OCI-LY1 (cell line): ENCODE measurements at regions not wholly inside any gene's neighbourhood (a gene's known extent, or its start where the extent isn't known, plus 50 kb on each side); places are given as distances from the start of the nearest gene placed in this dataset.
"Not testable (repeated sequence)": the region's sequence is repeated elsewhere in the genome, so short reads cannot be mapped to it uniquely, and the experiment has no call there.

ENCODE experiments used
- H2AFZ ChIP-seq: fragments of 200-600 bp; sonication (generic), shearing (Covaris generic); 2 replicates; pipeline ENCODE4 v1.6.0; 2014; ENCODE audit warnings: antibody characterized with exemption, mild to moderate bottlenecking, low read length
- H3F3A ChIP-seq: fragments of 200-600 bp; sonication (generic), shearing (Covaris generic); 2 replicates; pipeline ENCODE4 v1.6.0; 2014; ENCODE audit warnings: mild to moderate bottlenecking, antibody characterized with exemption, low read length, moderate library complexity; ENCODE audit not compliant: insufficient read depth
- H3K27ac ChIP-seq: fragments of 200-600 bp; sonication (generic); 2 replicates; pipeline ENCODE4 v1.5.1; 2014; ENCODE audit warnings: low read length, mixed run types, mild to moderate bottlenecking, low read depth; ENCODE audit not compliant: poor library complexity, severe bottlenecking
- H3K27me3 ChIP-seq: fragments of 200-600 bp; sonication (generic); 2 replicates; pipeline ENCODE4 v1.6.0; 2014; ENCODE audit warnings: antibody characterized with exemption, mild to moderate bottlenecking, low read length, moderate library complexity; ENCODE audit not compliant: insufficient read depth
- H3K36me3 ChIP-seq: fragments of 200-600 bp; sonication (generic); 2 replicates; pipeline ENCODE4 v1.6.1; 2014; ENCODE audit warnings: mild to moderate bottlenecking, antibody characterized with exemption, low read length, moderate library complexity, mixed read lengths; ENCODE audit not compliant: insufficient read depth
- H3K4me1 ChIP-seq: fragments of 200-600 bp; sonication (generic); 2 replicates; pipeline ENCODE4 v1.5.1; 2014; ENCODE audit warnings: mild to moderate bottlenecking, low read length, moderate library complexity; ENCODE audit not compliant: insufficient read depth, severe bottlenecking
- H3K4me2 ChIP-seq: fragments of 200-600 bp; sonication (generic), shearing (Covaris generic); 2 replicates; pipeline ENCODE4 v1.6.1; 2014; ENCODE audit warnings: low read length
- H3K4me3 ChIP-seq: fragments of 200-600 bp; sonication (generic); 2 replicates; pipeline ENCODE4 v1.5.1; 2014; ENCODE audit warnings: low read length, low read depth, mild to moderate bottlenecking, mixed read lengths; ENCODE audit not compliant: poor library complexity, severe bottlenecking
- H3K79me2 ChIP-seq: fragments of 200-600 bp; shearing (Covaris generic); 2 replicates; pipeline ENCODE4 v1.6.1; 2016; ENCODE audit warnings: mixed run types, low read length, mixed read lengths; ENCODE audit not compliant: insufficient read depth
- H3K9ac ChIP-seq: fragments of 200-600 bp; sonication (generic), shearing (Covaris generic); 2 replicates; pipeline ENCODE4 v1.6.1; 2014; ENCODE audit warnings: mild to moderate bottlenecking, low read length, mixed read lengths
- H3K9me2 ChIP-seq: fragments of 200-600 bp; sonication (generic), shearing (Covaris generic); 2 replicates; pipeline ENCODE4 v1.6.1; 2014; ENCODE audit warnings: low read depth, mild to moderate bottlenecking, low read length, mixed read lengths
- H3K9me3 ChIP-seq: fragments of 200-600 bp; shearing (Covaris generic); 2 replicates; pipeline ENCODE4 v1.6.1; 2014; ENCODE audit warnings: low read length, mixed read lengths
- H4K20me1 ChIP-seq: fragments of 200-600 bp; sonication (generic), shearing (Covaris generic); 2 replicates; pipeline ENCODE4 v1.6.0; 2016; ENCODE audit warnings: mild to moderate bottlenecking, low read length; ENCODE audit not compliant: insufficient read depth
- CTCF ChIP-seq: fragments of 200-600 bp; sonication (generic), shearing (Covaris generic); IDR thresholded peaks from 2 replicates; pipeline ENCODE4 v1.5.1; 2017; ENCODE audit warnings: mild to moderate bottlenecking, antibody characterized with exemption, low read length, moderate library complexity, mixed read lengths

GRCh38 chrY:11156100-11156499, 1544.9 kb upstream of the USP9Y start:
- not testable (repeated sequence) for H3K27ac ChIP-seq, H3K79me2 ChIP-seq, H3K9me3 ChIP-seq, H3K4me3 ChIP-seq, H3K9me2 ChIP-seq, H3K9ac ChIP-seq, H3K4me2 ChIP-seq, H3K36me3 ChIP-seq, H3F3A ChIP-seq, H3K27me3 ChIP-seq, H2AFZ ChIP-seq, H4K20me1 ChIP-seq, H3K4me1 ChIP-seq
- peak; percentile 35; the same call in 1 of the 2 replicates for TF ChIP-seq CTCF

GRCh38 chrY:11156846-11157245, 1544.2 kb upstream of the USP9Y start:
- H2AFZ ChIP-seq, H3F3A ChIP-seq, H3K27ac ChIP-seq, H3K36me3 ChIP-seq, H3K9me3 ChIP-seq, H3K4me1 ChIP-seq, H3K79me2 ChIP-seq, H3K4me3 ChIP-seq, H3K4me2 ChIP-seq, H3K9ac ChIP-seq, H3K27me3 ChIP-seq, H3K9me2 ChIP-seq, H4K20me1 ChIP-seq: not testable (repeated sequence)

GRCh38 chrY:11177033-11177432, 1524.0 kb upstream of the USP9Y start:
- not testable (repeated sequence) for H3K4me3 ChIP-seq, H3F3A ChIP-seq

GRCh38 chrY:11201133-11201532, 1499.9 kb upstream of the USP9Y start:
- H3K79me2 ChIP-seq, H3K27me3 ChIP-seq, H3K36me3 ChIP-seq, H4K20me1 ChIP-seq, H3K4me3 ChIP-seq, H3F3A ChIP-seq, H3K9ac ChIP-seq, H3K4me2 ChIP-seq, H3K27ac ChIP-seq, H3K9me3 ChIP-seq, H3K4me1 ChIP-seq, H2AFZ ChIP-seq, H3K9me2 ChIP-seq: not testable (repeated sequence)

More at GRCh38 chrY:11177033-11177432, 1524.0 kb upstream of the USP9Y start:
- not testable (repeated sequence) for H3K9me2 ChIP-seq, H3K9me3 ChIP-seq, H3K36me3 ChIP-seq, H3K9ac ChIP-seq, H3K4me1 ChIP-seq, H3K27me3 ChIP-seq, H3K27ac ChIP-seq, H4K20me1 ChIP-seq, H3K79me2 ChIP-seq, H3K4me2 ChIP-seq, H2AFZ ChIP-seq

GRCh38 chrY:11214851-11215250, 1486.2 kb upstream of the USP9Y start:
- H3K9me3 ChIP-seq, H3K4me1 ChIP-seq, H2AFZ ChIP-seq, H3K9ac ChIP-seq, H4K20me1 ChIP-seq, H3K79me2 ChIP-seq, H3K27me3 ChIP-seq, H3K4me3 ChIP-seq, H3K27ac ChIP-seq, H3K4me2 ChIP-seq, H3K9me2 ChIP-seq, H3F3A ChIP-seq, H3K36me3 ChIP-seq: not testable (repeated sequence)
